HS-5 (cell line): ENCODE measurements at regions not wholly inside any gene's neighbourhood (a gene's known extent, or its start where the extent isn't known, plus 50 kb on each side); places are given as distances from the start of the nearest gene placed in this dataset.

Experiments used
- DNase-seq: peaks from one replicate; pipeline ENCODE4 v3.0.0-alpha.2; 2012; ENCODE audit warnings: low read depth

DNA sequence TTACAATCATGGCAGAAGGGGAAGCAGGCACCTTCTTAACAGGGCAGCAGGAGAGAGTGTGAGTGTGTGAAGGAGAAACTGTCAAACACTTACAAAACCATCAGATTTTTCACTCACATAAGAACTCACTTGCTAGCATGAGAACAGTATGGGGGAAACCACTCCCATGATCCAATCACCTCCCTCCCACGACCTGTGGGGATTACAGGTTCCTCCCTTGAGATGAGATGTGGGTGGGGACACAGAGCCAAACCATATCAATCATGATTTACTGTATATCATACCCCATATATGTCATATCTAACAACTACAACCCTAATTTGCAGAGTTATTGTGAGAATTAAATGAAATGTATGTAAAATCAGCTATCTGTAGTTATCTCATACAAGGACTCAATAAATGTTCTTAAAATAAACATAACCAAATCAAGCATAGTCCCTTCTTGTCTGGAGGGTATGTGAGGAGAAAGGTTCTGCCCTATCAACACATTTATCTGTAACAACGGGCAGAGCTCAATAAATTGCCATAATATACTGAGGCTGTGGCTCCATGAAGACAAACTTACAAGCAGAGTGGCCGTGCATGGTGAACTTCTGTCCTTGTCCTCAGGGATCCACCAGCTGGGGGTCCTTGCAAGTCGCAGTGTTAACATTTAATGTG, 504.7 kb downstream of the SOX2 start:
- DNase-seq: no peak

DNA sequence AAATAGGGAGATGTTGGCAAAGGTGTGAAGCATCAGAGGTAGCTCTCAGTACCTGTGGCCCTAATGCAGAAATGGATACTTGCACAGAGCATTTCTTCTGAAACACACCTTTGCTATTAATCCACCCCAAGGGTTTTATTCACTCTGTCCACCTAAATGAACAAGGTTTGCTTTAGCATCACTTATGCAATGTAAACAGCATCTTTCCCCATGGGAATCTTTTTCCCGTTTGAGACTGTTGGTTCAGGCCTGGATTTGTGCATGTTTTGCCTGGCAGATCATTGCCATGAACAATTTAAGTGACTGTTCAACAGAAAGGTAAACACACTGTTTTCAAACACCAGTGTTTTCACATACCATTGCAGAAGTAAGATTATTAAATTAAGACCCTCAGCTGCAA, 508.3 kb downstream of the SOX2 start:
- DNase-seq: no peak

DNA sequence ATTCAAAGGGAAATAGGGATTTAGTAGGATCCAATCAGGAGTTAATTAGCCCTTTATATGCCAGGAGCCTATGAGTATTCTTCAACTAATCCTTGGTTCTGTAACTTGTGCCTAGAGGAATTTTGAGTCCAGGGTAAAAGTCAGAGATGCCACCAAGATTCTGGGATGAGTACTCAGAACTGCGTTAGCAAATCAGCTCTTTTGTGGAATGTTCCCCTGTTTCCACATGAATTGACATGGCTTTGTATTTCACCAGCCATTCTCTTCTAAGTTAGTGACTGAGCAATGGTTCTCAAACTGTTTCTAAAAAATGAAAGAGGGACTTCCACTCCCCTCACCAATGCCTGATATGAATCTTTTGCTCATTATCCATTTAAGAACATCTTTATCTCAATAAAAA, 508.7 kb downstream of the SOX2 start:
- DNase-seq: no peak

DNA sequence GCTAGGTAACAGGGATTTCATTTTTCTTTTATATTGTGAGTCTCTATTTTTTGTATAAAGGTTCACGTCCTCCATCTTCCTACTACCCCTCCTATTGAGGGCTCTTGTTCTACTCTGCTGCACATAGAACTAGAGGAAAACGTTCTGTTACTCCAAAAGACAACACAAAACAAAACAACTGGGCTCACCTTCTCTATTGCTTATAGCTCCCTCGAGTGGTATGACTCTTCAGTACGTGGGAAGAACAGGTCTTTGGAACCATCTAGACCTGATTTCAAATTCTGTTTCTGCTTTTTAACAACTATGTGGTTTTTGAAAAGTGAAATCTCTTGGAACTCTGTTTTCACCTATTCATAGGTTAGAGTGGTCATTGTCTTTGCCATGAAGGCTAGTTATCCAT, 515.3 kb downstream of the SOX2 start:
- DNase-seq: no peak

DNA sequence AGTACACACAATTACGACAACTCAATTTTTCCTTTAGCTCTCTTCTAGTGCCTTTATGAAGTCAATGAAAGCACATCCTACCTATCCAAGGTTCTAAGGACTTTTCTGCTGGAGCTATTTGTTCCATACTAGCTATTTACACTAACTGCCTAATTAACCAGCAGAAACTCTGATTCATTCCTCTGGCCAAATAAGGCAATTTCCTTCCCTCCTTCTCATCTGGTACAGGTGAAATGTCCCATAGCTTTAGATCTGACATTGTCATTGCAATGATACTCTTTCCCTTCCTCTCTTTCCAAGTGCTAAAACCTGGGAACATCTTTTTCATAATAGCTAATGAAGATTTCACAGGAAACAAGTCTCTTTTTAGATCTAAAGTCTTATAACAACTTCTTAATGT, 521.7 kb downstream of the SOX2 start:
- DNase-seq: no peak

DNA sequence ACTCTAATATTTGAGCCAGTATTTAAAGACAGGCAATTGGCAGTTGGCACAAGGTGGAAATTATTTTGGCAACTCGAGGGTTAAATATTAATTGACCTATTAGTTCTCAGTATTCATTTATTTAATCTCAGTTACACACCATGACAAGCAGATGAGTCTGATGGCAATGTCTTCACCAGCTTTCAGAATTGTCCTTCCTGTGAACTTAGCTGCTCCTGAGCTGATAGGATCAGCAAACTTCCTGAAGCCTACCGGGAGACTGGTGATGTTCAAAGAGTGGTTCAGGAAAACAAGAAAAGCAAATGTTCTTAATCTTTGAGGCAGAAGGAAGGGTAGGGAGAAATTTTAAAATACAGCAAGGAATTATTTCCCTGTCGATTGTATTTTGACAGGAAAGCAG, 522.2 kb downstream of the SOX2 start:
- DNase-seq: no peak

DNA sequence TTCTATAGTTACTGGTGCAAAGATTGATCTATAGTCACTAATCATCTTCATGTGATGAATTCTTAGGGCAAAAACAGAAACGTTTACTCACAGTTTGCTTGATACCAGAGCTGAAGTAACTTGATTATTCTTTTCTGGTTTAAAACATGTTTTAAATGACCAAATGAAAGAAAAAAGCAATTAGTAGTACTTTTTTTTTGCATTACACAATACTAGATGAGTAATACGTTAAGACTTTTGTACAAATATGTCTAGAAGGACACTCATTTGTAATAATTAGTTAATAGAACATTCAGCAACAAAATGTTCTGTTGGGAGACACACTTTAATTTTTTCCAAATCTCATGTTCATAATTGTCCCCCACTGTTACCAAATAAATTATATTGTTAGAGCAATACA, 523.2 kb downstream of the SOX2 start:
- DNase-seq: no peak

DNA sequence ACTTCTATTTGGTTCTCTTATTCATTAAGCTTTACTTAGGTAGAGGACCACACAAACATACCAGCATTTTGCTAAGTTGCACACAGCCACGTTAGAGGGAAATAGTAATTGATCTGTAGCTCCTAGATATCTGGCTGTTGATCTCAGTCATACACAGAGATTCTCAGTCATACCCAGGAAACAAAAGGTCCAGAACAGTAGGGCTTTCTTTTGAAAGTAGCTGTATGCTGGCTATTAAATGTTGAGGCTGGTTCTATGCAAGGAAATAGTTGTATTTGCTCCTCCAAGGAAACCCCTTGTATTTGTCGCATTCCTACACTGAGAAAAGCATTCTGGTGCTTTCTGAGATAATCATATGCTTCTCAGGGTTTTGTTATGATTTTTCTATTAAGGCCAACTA, 523.8 kb downstream of the SOX2 start:
- no peak for DNase-seq

DNA sequence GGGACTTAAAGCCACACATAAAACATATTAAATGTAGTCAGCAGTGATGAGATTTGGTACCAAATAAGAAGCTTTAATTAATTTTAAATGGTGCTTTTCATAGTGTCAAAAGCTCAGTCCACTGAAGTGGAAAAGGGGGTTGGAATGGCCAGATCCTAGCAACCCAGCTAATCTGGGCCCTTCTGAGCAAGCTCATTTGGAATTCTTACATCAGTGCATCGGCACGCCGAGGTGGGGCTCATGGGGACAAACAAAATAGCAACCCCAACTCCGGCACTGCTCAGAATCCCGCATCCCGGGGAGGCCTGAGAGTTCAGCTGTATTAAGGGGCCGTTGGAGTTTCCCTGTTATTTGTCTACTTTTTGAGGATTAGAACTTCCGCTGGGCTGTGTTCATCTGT, 526.4 kb downstream of the SOX2 start:
- DNase-seq: no peak

DNA sequence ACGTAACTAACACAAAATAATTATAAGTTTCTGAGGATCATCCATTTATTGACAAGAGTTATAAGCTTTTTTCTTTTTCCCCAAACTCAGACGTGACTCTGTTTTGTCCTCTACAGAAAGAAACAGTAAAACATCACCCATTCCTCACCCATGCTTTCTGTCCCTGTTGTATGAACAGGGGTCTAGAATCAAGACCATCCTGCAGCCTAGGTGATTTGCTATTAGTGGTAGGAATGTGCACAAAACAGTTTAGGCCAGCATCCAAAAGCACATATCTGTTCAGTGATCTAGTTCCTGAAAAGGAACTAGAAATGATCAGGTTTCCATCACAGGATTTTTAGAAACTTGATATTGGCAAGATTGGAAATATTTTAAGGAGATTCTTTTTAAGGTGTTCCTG, 527.6 kb downstream of the SOX2 start:
- no peak for DNase-seq

DNA sequence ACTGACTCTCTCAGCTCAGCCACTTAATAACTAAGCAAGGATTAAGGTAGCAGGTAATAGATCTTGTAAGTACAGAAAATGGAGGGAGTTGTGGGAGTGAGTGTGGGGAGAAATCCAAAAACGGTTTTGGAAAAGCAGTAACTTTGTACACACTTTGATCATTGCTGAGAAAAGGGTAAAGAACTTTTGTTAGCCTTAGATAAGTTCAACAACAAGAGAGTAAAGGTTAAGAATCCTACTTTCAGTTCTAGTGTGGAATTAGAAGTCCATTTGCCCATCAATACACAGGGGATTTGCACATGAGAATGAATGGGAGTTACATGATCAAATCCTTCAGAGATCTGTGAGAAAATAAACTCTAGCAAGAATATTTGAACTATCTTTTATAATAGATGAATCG, 528.7 kb downstream of the SOX2 start:
- DNase-seq: no peak

DNA sequence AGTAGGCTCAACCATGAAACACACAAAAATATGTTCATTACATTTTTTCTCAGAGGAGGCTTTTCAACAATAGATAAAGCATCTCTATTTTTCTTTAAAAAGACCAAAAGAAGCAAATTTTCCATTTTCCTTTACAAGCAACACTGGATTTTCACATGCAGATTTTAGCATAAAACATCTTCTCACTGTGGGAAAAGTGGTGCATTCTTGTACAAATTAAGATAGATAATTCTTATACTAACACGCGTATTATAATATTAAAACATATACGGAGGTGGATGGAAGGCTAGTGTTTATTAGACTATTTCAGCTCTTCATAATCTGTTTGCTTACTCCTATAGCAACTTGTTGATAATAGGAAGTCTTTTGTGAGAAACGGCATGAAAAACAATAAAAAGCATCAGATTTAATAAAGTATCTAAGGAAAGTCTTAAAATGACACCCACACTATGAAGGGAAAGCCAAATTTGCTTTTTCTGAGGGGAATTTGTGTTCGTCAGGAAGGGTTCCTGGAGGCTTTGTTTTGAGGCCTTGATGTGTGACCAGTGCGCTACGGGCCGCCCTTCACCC, 529.6 kb downstream of the SOX2 start:
- no peak for DNase-seq

DNA sequence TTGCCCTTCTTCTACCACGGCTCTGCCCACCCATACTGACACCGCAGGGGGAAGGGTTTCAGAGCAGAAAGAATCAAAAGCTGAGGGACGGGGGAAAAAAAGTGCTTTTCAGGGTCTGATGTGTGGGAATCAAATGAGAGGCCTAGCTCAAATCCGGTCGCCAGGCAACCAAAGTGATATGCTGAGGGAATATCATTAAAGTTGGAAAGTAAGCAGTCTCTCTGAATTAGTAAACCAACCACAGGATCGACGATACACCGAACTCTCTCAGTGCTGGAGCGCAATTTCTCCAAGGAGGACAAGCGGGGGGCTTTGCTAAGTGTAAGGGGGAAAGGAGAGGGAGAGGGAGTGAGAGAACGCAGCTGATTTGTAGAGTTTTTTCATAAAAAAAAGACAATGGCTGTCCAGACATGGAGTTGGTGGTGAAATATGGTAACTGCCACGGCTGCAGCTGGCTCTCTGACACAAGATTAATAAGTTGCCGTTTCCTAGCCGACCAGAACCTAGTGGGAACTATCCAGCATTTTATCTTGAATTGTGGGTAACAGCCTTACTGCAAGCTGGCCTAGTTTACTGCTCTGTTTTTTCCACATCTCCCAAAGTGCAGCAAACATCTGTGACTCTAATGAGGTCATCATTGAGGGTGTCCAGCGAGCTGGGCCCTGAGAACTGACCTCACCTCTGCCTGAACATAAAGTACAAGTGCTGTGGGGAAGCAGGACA, 530.2 kb downstream of the SOX2 start:
- DNase-seq: no peak

DNA sequence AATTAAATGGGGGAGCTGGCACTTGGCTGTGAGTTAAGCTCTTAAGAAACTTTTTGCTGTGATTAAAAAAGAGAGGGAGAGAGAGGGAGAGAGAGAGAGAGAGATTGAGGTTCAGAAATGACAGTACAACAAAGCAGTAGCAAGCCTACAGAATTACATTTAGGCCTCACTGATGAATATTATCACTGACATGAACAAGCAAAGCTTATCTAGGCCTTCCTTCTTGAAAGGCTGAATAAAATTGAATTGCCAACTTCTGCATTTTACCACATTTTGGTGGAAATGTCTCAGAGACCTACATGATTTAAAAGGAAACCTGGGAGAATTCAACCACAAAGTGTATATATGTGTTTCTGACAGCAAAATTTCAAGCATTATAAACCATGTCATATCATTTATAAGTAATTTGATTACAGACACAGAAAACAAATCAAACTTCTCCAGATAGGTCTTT, 530.8 kb downstream of the SOX2 start:
- no peak for DNase-seq

DNA sequence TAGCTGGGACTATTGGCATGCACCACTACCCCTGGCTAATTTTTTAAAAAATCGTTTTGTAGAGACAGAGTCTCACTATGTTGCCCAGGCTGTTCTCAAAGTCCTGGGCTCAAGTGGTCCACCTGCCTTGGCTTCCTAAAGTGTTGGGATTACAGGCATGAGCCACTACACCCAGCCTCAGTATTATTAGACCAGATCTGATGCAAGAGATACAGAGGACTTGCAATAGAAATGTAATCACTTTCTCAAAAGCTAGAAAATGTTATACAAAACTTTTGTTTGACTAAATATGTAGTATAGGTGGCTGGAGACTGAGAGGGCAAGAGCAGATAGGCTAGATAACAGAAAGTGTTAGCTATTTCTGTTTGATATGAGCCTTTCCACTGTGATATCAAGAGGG, 531.9 kb downstream of the SOX2 start:
- no peak for DNase-seq

DNA sequence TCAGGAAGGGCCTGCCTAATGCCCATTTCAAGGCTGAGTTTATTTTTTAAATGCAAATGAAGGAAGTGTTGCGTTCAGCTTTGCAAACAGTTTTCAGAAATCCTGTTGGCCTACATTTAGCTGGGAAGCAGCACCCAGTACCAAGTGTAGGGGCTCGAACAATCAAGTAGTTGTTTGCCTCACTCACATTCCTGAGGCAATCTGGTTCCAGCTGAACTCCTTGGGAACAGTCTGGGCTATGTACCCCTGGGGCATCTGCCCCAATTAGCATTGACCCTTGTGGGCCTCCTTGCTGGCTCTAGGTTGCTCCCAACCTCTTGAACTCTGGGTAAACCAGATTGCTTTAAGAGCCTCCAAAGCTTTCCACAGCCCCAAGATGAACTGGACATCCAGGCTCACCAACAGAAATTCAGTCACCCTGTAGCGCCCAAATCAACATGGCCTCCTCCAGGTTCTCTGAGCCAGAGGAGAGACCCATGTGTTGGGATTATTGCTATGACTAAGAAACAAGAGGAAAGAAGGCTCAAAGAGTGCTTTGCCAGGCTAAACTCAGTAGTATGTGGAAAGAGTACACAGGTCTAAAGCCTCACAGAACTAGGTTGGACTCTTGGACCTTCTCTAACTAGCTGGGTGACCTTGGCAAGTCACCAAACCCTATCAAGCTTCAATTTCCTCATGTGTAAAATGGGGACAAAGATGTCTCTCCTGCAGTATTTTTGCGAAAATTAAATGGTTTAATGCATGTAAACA, 532.7 kb downstream of the SOX2 start:
- DNase-seq: no peak

DNA sequence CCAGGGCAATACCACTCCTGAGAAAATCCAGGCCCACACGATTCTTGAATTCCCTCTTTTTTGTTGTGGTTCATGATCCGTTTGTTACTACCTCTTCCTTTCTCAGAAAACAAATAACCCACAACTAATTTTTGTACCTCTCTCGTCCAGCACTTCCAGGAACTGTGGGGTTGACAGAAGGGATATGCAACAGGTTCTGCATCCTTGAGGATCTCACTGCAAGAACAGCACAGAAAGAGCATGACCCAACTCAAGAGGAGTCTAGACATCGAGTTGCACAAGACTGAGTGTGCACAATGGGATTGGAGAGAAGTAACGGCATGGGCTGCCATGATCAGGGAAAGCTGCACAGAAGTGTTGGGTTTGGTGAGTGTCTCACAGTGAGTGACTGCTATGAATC, 533.3 kb downstream of the SOX2 start:
- no peak for DNase-seq

DNA sequence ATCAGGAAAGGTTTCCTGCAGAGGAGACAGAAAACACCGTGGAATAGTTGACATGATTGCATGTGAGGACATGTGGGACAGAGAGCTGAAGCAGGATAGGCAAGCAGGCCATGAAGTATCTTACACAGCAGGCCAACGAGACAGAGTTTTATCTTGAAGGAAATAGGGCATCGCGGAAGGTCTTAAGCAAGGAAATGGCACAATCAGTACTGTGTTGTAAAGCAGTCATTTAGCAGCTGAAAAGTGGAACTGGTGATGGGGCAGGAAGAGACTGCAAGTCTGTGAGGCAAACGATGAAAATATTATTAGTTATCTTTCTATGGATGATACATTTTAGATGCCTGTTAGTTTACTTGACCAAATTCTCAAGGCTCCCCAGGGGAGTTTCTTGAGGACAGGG, 535.1 kb downstream of the SOX2 start:
- DNase-seq: no peak

DNA sequence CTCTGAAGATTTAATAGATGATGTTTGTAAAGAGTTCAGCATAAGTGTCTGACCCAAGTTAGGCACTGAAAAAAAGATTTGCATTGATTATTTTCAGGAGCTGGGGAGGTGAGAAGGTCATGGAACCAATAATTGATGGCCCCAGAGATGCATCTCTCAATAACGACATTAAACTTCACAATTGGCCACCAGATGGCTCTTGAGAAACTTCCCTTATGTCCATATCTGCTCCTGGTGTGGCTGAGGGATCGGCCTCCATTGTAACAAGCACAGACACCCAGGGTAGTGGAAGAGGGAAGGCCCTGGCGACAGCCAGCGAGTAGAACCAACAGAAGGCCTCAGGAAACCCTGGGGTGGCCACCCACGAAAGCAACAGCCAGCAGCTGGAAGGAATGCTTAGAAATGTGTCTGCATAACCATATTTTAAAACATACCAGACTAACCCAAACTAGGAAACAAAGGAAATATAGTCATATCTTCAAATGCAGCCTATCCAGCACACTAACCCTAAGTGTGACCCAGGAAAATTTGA, 536.7 kb downstream of the SOX2 start:
- no peak for DNase-seq

DNA sequence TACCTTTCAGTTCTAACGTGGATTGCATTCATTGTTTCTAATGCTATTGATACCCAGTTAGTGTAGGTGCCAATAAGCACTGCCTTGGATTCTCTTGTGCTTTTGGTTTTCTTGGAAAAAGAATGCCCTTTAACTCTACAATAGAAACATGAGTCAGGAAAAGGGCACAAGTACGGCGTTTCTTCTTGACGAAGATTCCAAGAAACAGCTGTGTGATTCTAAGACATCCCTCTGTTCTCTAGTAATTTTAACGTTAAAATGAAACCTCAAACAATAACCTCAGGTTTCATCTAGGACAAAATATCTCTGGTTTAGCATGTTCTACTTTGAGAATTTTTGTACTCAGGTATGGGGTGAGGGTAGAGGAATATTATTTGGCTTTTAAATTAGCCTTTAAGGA, 540.5 kb upstream of the ATP11B start:
- no peak for DNase-seq

DNA sequence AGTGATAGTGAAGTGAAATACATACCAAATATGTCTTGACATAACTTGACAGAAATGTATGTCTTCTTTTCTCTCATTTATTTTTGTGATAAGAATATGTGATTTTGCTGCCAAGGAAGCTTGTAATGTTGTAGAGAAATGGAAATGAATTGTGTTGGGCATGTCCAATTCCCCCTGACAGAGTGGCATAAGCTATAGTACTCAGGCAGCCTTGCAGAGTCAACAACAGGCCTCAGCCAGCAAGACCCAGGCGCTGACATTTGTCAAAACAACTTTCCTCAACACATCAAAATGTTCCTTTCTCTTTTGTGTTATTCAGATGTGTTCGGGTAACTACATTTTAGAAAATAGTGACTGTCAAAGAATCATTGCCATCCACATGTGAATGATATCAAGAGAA, 538.1 kb upstream of the ATP11B start:
- no peak for DNase-seq

DNA sequence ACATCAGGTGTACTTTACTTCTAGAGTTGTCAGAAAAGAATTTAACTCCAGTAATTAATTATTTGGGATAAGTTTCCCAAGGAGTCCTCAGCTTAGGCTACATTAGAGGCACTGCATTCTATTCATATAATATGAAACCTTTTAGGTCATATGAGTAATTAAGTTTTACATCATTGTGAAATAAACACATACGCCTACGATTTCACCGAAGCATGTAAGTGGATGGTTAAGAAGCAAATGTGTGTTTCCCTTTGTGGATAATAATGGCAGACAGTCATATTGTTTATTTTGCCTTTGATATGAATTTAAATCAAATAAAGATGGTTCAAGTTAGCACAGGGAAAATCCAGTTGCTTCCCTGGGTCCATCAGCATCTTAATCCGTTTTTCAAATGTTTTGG, 535.9 kb upstream of the ATP11B start:
- DNase-seq: no peak
